HEK293T (cell line): ENCODE measurements at regions not wholly inside any gene's neighbourhood (a gene's known extent, or its start where the extent isn't known, plus 50 kb on each side); places are given as distances from the start of the nearest gene placed in this dataset.

Experiments
- ARNT ChIP-seq: fragments of 450-650 bp; IDR thresholded peaks from 2 replicates; pipeline ENCODE4 v1.6.1; 2017; ENCODE audit warnings: mild to moderate bottlenecking
- BHLHE40 ChIP-seq: fragments of 450-650 bp; IDR thresholded peaks from 2 replicates; pipeline ENCODE4 v1.6.1; 2016; ENCODE audit warnings: mild to moderate bottlenecking, moderate library complexity, borderline replicate concordance
- ELF4 ChIP-seq: fragments of 450-650 bp; IDR thresholded peaks from 2 replicates; pipeline ENCODE4 v1.6.1; 2017; ENCODE audit warnings: antibody characterized with exemption
- FOXA1 ChIP-seq: fragments of 450-650 bp; IDR thresholded peaks from 2 replicates; pipeline ENCODE4 v1.6.1; 2016; ENCODE audit warnings: mild to moderate bottlenecking
- FOXK2 ChIP-seq: fragments of 450-650 bp; IDR thresholded peaks from 2 replicates; pipeline ENCODE4 v1.6.1; 2016; ENCODE audit warnings: mild to moderate bottlenecking
- HDGF ChIP-seq: fragments of 450-650 bp; IDR thresholded peaks from 2 replicates; pipeline ENCODE4 v1.6.1; 2017; ENCODE audit warnings: antibody characterized with exemption, borderline replicate concordance
- L3MBTL2 ChIP-seq: fragments of 450-650 bp; conservative IDR thresholded peaks from 2 replicates; pipeline ENCODE4 v1.6.1; 2016; ENCODE audit warnings: mild to moderate bottlenecking
- LEF1 ChIP-seq: fragments of 450-650 bp; IDR thresholded peaks from 2 replicates; pipeline ENCODE4 v1.6.1; 2017; ENCODE audit warnings: mild to moderate bottlenecking, borderline replicate concordance
- NFRKB ChIP-seq: fragments of 450-650 bp; IDR thresholded peaks from 2 replicates; pipeline ENCODE4 v1.6.1; 2016; ENCODE audit warnings: mild to moderate bottlenecking, moderate library complexity
- SP1 ChIP-seq: fragments of 450-650 bp; IDR thresholded peaks from 2 replicates; pipeline ENCODE4 v1.6.1; 2017
- SUZ12 ChIP-seq: fragments of 450-650 bp; IDR thresholded peaks from 2 replicates; pipeline ENCODE4 v1.6.1; 2016; ENCODE audit warnings: mild to moderate bottlenecking
- TARDBP ChIP-seq: fragments of 450-650 bp; IDR thresholded peaks from 2 replicates; pipeline ENCODE4 v1.6.1; 2016
- ZNF384 ChIP-seq: fragments of 450-650 bp; IDR thresholded peaks from 2 replicates; pipeline ENCODE4 v1.6.1; 2016

- TF ChIP-seq TARDBP (no peak), L3MBTL2 (no peak), SUZ12 (no peak), LEF1 (no peak), BHLHE40 (no peak), ELF4 (no peak), FOXA1 (no peak), ARNT (no peak), FOXK2 (no peak), ZNF384 (no peak), NFRKB (no peak), HDGF (no peak), SP1 (no peak)
Measured at GRCh38 chr6:21404577-21404976, 189.0 kb upstream of the SOX4 start.
